HEK293 (cell line): ENCODE measurements at regions not wholly inside any gene's neighbourhood (a gene's known extent, or its start where the extent isn't known, plus 50 kb on each side); places are given as distances from the start of the nearest gene placed in this dataset.

ENCODE experiments used
- CTCF ChIA-PET: fragments of 350-600 bp; formaldehyde crosslinking; extraction: SDS; loops from one replicate; lab custom pipeline; 2021; ENCODE audit warnings: antibody characterized with exemption; lab: Yijun Ruan, JAX
- POLR2A ChIA-PET: fragments of 300-600 bp; formaldehyde crosslinking; extraction: SDS; loops from one replicate; lab custom pipeline; 2020; ENCODE audit warnings: antibody characterized with exemption, inconsistent platforms; lab: Yijun Ruan, JAX
- H3K27ac ChIP-seq: fragments of 200-500 bp; sonication (Bioruptor generic); 2 replicates; pipeline ENCODE4 v1.5.1; 2014; ENCODE audit warnings: low read depth, low read length, control low read depth, inconsistent platforms; ENCODE audit errors: extremely low read depth
- H3K36me3 ChIP-seq, 2 experiments: fragments of 200-500 bp in 1 of 2; sonication (Bioruptor generic) in 1 of 2; 1 replicate in 1 of 2; 2 replicates in 1 of 2; pipeline ENCODE4 v1.5.1; 2014 to 2017; ENCODE audit warnings: inconsistent platforms in 2 of 2, low read length in 2 of 2; ENCODE audit not compliant: control insufficient read depth in 2 of 2, insufficient read depth in 1 of 2
- H3K4me1 ChIP-seq: fragments of 200-500 bp; sonication (Bioruptor generic); 2 replicates; pipeline ENCODE4 v1.5.1; 2014; ENCODE audit warnings: mild to moderate bottlenecking, low read length, inconsistent platforms; ENCODE audit not compliant: control insufficient read depth, insufficient read depth
- H3K4me3 ChIP-seq: 2 replicates; pipeline ENCODE4 v1.5.1; 2011; ENCODE audit warnings: low read depth, mild to moderate bottlenecking, control low read depth, low read length, moderate library complexity
- H3K9me3 ChIP-seq: fragments of 200-500 bp; sonication (Bioruptor generic); 2 replicates; pipeline ENCODE4 v1.5.1; 2014; ENCODE audit warnings: low read depth, low read length, inconsistent platforms; ENCODE audit not compliant: control insufficient read depth, insufficient read depth
- BCL11A ChIP-seq: fragments of 450-650 bp; formaldehyde crosslinking; IDR thresholded peaks from 2 replicates; pipeline ENCODE4 v1.5.1; 2016; ENCODE audit warnings: low read depth, missing biosample characterization, missing genetic modification characterization
- GLI2 ChIP-seq: fragments of 450-650 bp; formaldehyde crosslinking; IDR thresholded peaks from 2 replicates; pipeline ENCODE4; 2017; ENCODE audit warnings: missing biosample characterization, missing genetic modification characterization, low read depth, borderline replicate concordance
- HOXD13 ChIP-seq: sonication (generic); formaldehyde crosslinking; IDR thresholded peaks from 2 replicates; pipeline ENCODE4 v1.8.0; 2022; ENCODE audit warnings: missing genetic modification reagents, borderline replicate concordance
- KLF1 ChIP-seq: fragments of 450-650 bp; formaldehyde crosslinking; IDR thresholded peaks from 2 replicates; pipeline ENCODE4 v1.5.1; 2016; ENCODE audit warnings: missing biosample characterization, missing genetic modification characterization
- MEIS1 ChIP-seq: sonication (generic); formaldehyde crosslinking; IDR thresholded peaks from 2 replicates; pipeline ENCODE4 v1.8.1; 2022; ENCODE audit warnings: missing genetic modification reagents, mild to moderate bottlenecking, borderline replicate concordance
- ZBTB21 ChIP-seq: fragments of 450-650 bp; formaldehyde crosslinking; IDR thresholded peaks from 2 replicates; pipeline ENCODE4 v1.5.1; 2017; ENCODE audit warnings: missing biosample characterization, missing genetic modification characterization
- ZBTB7A ChIP-seq: fragments of 450-650 bp; formaldehyde crosslinking; IDR thresholded peaks from 2 replicates; pipeline ENCODE4 v1.5.1; 2016; ENCODE audit warnings: low read depth, missing biosample characterization, missing genetic modification characterization
- ZNF132 ChIP-seq: fragments of 450-650 bp; formaldehyde crosslinking; IDR thresholded peaks from 2 replicates; pipeline ENCODE4 v1.5.1; 2017; ENCODE audit warnings: missing biosample characterization, missing genetic modification characterization, borderline replicate concordance
- ZNF146 ChIP-seq: fragments of 450-650 bp; formaldehyde crosslinking; IDR thresholded peaks from 2 replicates; pipeline ENCODE4 v1.5.1; 2016; ENCODE audit warnings: missing biosample characterization, missing genetic modification characterization
- ZNF155 ChIP-seq: fragments of 450-650 bp; formaldehyde crosslinking; IDR thresholded peaks from 2 replicates; pipeline ENCODE4 v1.5.1; 2016; ENCODE audit warnings: missing biosample characterization, missing genetic modification characterization
- ZNF211 ChIP-seq: fragments of 450-650 bp; formaldehyde crosslinking; IDR thresholded peaks from 2 replicates; pipeline ENCODE4 v1.5.1; 2016; ENCODE audit warnings: low read depth, missing biosample characterization, missing genetic modification characterization
- ZNF214 ChIP-seq: fragments of 450-650 bp; formaldehyde crosslinking; IDR thresholded peaks from 2 replicates; pipeline ENCODE4 v1.5.1; 2017; ENCODE audit warnings: missing biosample characterization, mild to moderate bottlenecking, missing genetic modification characterization, borderline replicate concordance
- ZNF221 ChIP-seq: fragments of 450-650 bp; formaldehyde crosslinking; IDR thresholded peaks from 2 replicates; pipeline ENCODE4 v1.5.1; 2017; ENCODE audit warnings: missing biosample characterization, missing genetic modification characterization, borderline replicate concordance
- ZNF274 ChIP-seq, 2 experiments: fragments of 200-500 bp in 1 of 2; fragments of 450-650 bp in 1 of 2; sonication (Bioruptor generic) in 1 of 2; formaldehyde crosslinking in 1 of 2; IDR thresholded peaks; 2 replicates each; pipeline versions ENCODE4 v1.5.1 to v1.6.1; 2014 to 2016; ENCODE audit warnings: borderline replicate concordance in 1 of 2, inconsistent platforms in 1 of 2, low read length in 1 of 2, missing biosample characterization in 1 of 2, missing genetic modification characterization in 1 of 2
- ZNF311 ChIP-seq: fragments of 450-650 bp; formaldehyde crosslinking; IDR thresholded peaks from 2 replicates; pipeline ENCODE4 v1.5.1; 2017; ENCODE audit warnings: missing biosample characterization, missing genetic modification characterization, borderline replicate concordance
- ZNF341 ChIP-seq: fragments of 450-650 bp; formaldehyde crosslinking; IDR thresholded peaks from 2 replicates; pipeline ENCODE4; 2016; ENCODE audit warnings: low read depth, missing biosample characterization, missing genetic modification characterization
- ZNF350 ChIP-seq: fragments of 450-650 bp; formaldehyde crosslinking; IDR thresholded peaks from 2 replicates; pipeline ENCODE4 v1.5.0; 2017; ENCODE audit warnings: missing biosample characterization, mild to moderate bottlenecking, missing genetic modification characterization
- ZNF416 ChIP-seq: fragments of 450-650 bp; formaldehyde crosslinking; IDR thresholded peaks from 2 replicates; pipeline ENCODE4 v1.5.1; 2016; ENCODE audit warnings: missing biosample characterization, missing genetic modification characterization
- ZNF473 ChIP-seq: fragments of 450-650 bp; formaldehyde crosslinking; IDR thresholded peaks from 2 replicates; pipeline ENCODE4 v1.5.1; 2017; ENCODE audit warnings: missing biosample characterization, missing genetic modification characterization
- ZNF548 ChIP-seq: fragments of 450-650 bp; formaldehyde crosslinking; IDR thresholded peaks from 2 replicates; pipeline ENCODE4 v1.5.1; 2016; ENCODE audit warnings: missing biosample characterization, missing genetic modification characterization
- ZNF610 ChIP-seq: fragments of 450-650 bp; formaldehyde crosslinking; IDR thresholded peaks from 2 replicates; pipeline ENCODE4 v1.5.1; 2016; ENCODE audit warnings: missing biosample characterization, missing genetic modification characterization, borderline replicate concordance
- ZNF629 ChIP-seq: fragments of 450-650 bp; formaldehyde crosslinking; IDR thresholded peaks from 2 replicates; pipeline ENCODE4 v1.5.1; 2017; ENCODE audit warnings: missing biosample characterization, missing genetic modification characterization
- ZNF768 ChIP-seq: fragments of 450-650 bp; formaldehyde crosslinking; IDR thresholded peaks from 2 replicates; pipeline ENCODE4 v1.5.1; 2018; ENCODE audit warnings: missing biosample characterization, mild to moderate bottlenecking, missing genetic modification characterization
- TF ChIP-seq, protein P1 (sequence below): fragments of 450-650 bp; formaldehyde crosslinking; IDR thresholded peaks from 2 replicates; pipeline ENCODE4 v1.5.1; 2017; ENCODE audit warnings: missing biosample characterization, missing genetic modification characterization
- TF ChIP-seq, protein P2 (sequence below): fragments of 450-650 bp; formaldehyde crosslinking; IDR thresholded peaks from 2 replicates; pipeline ENCODE4 v1.5.1; 2017; ENCODE audit warnings: missing biosample characterization, missing genetic modification characterization
- TF ChIP-seq, protein P3 (sequence below): fragments of 450-650 bp; formaldehyde crosslinking; IDR thresholded peaks from 2 replicates; pipeline ENCODE4 v1.5.0; 2017; ENCODE audit warnings: missing biosample characterization, missing genetic modification characterization, borderline replicate concordance

DNA sequence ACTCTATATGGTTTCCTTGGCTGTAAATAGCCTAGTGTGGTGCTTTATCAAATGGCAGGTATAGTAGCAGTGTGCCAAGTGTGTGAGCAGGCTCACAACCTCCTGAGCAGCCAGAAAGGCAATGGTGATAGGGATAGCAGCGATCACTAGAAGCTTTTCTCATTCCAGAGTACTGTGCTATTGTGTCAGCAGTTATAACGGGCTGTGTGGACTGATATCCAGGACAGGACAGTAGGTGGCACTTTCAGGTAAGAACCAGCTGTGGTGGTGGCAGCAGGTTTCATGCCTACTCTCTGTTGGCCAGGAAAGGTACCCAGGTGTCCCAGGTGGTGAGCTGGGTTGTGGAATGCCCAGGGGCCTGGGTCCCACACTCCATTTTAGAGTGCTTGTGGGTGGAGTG, 448.8 kb upstream of the BTBD3 start:
- H3K4me1 ChIP-seq, result no peaks in the 10 kb centered on the region
- ChIA-PET POLR2A (no interaction called here), CTCF (no interaction called here)
- no peaks in the 10 kb centered on the region for H3K9me3 ChIP-seq
- TF ChIP-seq HOXD13 (CRISPR knock-in tag) (no peak), BCL11A (no peak), ZNF146 (tag by site-specific recombination) (no peak), ZNF221 (tag by site-specific recombination) (no peak), KLF1 (tag by site-specific recombination) (no peak), ZNF350 (no peak), ZNF548 (tag by site-specific recombination) (no peak), ZNF132 (tag by site-specific recombination) (no peak), ZBTB7A (no peak), ZNF214 (tag by site-specific recombination) (no peak), ZNF311 (tag by site-specific recombination) (no peak), GLI2 (tag by site-specific recombination) (no peak), ZNF341 (no peak)
- TF ChIP-seq, protein P1, sequence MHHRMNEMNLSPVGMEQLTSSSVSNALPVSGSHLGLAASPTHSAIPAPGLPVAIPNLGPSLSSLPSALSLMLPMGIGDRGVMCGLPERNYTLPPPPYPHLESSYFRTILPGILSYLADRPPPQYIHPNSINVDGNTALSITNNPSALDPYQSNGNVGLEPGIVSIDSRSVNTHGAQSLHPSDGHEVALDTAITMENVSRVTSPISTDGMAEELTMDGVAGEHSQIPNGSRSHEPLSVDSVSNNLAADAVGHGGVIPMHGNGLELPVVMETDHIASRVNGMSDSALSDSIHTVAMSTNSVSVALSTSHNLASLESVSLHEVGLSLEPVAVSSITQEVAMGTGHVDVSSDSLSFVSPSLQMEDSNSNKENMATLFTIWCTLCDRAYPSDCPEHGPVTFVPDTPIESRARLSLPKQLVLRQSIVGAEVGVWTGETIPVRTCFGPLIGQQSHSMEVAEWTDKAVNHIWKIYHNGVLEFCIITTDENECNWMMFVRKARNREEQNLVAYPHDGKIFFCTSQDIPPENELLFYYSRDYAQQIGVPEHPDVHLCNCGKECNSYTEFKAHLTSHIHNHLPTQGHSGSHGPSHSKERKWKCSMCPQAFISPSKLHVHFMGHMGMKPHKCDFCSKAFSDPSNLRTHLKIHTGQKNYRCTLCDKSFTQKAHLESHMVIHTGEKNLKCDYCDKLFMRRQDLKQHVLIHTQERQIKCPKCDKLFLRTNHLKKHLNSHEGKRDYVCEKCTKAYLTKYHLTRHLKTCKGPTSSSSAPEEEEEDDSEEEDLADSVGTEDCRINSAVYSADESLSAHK (tag by site-specific recombination), result no peak
- H3K36me3 ChIP-seq, result no peaks in the 10 kb centered on the region
- H3K4me3 ChIP-seq, result no peak overlapping the region
- H3K27ac ChIP-seq, result no peak overlapping the region

DNA sequence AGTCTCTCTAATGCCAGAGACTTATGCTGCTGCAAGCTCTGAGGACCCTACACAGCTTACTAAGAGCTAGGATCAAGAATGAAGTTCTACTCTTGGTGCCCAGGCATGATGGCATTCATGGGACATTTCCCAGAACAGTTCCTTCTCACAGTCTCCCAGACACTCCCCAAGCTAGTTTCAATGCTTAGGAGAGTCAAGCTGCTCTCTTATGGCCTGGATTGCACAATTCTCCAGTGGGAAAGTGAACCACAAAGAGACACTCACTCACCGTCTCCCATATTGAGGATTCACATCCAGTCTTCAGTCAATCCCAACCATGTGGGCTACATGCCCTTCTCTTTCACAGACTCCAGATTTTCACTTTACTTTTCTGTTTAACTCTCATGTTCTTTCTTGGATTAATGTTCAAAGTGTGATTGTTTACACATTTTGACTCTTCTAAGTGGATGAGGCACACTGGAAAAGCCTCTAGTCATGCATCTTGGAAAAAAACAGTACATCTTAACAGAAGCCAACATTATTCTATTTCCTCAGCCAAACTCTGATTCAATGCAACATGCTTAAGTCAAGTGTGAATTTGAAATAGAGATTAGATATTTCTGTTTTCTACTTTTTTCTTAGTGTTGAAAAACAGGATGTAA, 447.8 kb upstream of the BTBD3 start:
- Histone ChIP-seq H3K36me3 (no peaks in the 10 kb centered on the region), H3K9me3 (no peaks in the 10 kb centered on the region), H3K4me3 (no peak overlapping the region), H3K4me1 (no peaks in the 10 kb centered on the region), H3K27ac (no peak overlapping the region)
- ChIA-PET POLR2A (no interaction called here), CTCF (interaction anchor here (0.6 kb wide), 1 partner anchor 52 kb away, joined by 3 read pairs; no protein-coding TSS in a partner anchor)
- no peak for TF ChIP-seq ZNF629 (tag by site-specific recombination)
- no peak for TF ChIP-seq ZNF211 (tag by site-specific recombination)
- TF ChIP-seq BCL11A, result no peak
- TF ChIP-seq ZNF416 (tag by site-specific recombination), result no peak
- TF ChIP-seq, protein P2, sequence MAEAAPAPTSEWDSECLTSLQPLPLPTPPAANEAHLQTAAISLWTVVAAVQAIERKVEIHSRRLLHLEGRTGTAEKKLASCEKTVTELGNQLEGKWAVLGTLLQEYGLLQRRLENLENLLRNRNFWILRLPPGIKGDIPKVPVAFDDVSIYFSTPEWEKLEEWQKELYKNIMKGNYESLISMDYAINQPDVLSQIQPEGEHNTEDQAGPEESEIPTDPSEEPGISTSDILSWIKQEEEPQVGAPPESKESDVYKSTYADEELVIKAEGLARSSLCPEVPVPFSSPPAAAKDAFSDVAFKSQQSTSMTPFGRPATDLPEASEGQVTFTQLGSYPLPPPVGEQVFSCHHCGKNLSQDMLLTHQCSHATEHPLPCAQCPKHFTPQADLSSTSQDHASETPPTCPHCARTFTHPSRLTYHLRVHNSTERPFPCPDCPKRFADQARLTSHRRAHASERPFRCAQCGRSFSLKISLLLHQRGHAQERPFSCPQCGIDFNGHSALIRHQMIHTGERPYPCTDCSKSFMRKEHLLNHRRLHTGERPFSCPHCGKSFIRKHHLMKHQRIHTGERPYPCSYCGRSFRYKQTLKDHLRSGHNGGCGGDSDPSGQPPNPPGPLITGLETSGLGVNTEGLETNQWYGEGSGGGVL, result no peak
- no peak for TF ChIP-seq ZNF274 (IDR thresholded peaks at IDR 0.05; ENCODE audit: low read length)
- TF ChIP-seq ZNF274 (tag by site-specific recombination; IDR thresholded peaks at IDR 0.05; ENCODE audit: borderline replicate concordance), result no peak
- TF ChIP-seq ZNF473 (tag by site-specific recombination), result no peak
- no peak for TF ChIP-seq ZNF155 (tag by site-specific recombination)
- no peak for TF ChIP-seq ZNF768 (tag by site-specific recombination)
- TF ChIP-seq ZNF610 (tag by site-specific recombination), result no peak
- no peak for TF ChIP-seq ZBTB21
- no peak for TF ChIP-seq ZNF341
- no peak for TF ChIP-seq MEIS1 (CRISPR knock-in tag)
- TF ChIP-seq, protein P3, sequence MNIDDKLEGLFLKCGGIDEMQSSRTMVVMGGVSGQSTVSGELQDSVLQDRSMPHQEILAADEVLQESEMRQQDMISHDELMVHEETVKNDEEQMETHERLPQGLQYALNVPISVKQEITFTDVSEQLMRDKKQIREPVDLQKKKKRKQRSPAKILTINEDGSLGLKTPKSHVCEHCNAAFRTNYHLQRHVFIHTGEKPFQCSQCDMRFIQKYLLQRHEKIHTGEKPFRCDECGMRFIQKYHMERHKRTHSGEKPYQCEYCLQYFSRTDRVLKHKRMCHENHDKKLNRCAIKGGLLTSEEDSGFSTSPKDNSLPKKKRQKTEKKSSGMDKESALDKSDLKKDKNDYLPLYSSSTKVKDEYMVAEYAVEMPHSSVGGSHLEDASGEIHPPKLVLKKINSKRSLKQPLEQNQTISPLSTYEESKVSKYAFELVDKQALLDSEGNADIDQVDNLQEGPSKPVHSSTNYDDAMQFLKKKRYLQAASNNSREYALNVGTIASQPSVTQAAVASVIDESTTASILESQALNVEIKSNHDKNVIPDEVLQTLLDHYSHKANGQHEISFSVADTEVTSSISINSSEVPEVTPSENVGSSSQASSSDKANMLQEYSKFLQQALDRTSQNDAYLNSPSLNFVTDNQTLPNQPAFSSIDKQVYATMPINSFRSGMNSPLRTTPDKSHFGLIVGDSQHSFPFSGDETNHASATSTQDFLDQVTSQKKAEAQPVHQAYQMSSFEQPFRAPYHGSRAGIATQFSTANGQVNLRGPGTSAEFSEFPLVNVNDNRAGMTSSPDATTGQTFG, result no peak
- TF ChIP-seq, protein P1 (tag by site-specific recombination), result no peak
